Endothelial cell of umbilical vein (primary cell): ENCODE measurements at regions not wholly inside any gene's neighbourhood (a gene's known extent, or its start where the extent isn't known, plus 50 kb on each side); places are given as distances from the start of the nearest gene placed in this dataset.
"Not testable (repeated sequence)": the region's sequence is repeated elsewhere in the genome, so short reads cannot be mapped to it uniquely, and the experiment has no call there.

Experiments
- EZH2 ChIP-seq: IDR thresholded peaks from 2 replicates; pipeline ENCODE4 v1.6.1; 2012; ENCODE audit warnings: borderline replicate concordance, low read depth, mild to moderate bottlenecking, moderate library complexity, low read length, inconsistent platforms; ENCODE audit not compliant: severe bottlenecking
- FOS ChIP-seq: IDR thresholded peaks from 2 replicates; pipeline ENCODE4 v1.6.1; 2011; ENCODE audit warnings: mild to moderate bottlenecking, low read length, moderate library complexity, borderline replicate concordance; ENCODE audit not compliant: insufficient read depth
- POLR2A ChIP-seq: IDR thresholded peaks from 2 replicates; pipeline ENCODE4 v1.6.1; 2012; ENCODE audit warnings: low read depth, mild to moderate bottlenecking, control low read depth, low read length
- POLR2AphosphoS5 ChIP-seq: IDR thresholded peaks from 2 replicates; pipeline ENCODE4 v1.6.1; 2012; ENCODE audit warnings: low read depth, mild to moderate bottlenecking, control low read depth, low read length, moderate library complexity; ENCODE audit not compliant: insufficient read depth
- TF ChIP-seq, protein P1 (sequence below), 2 donors: IDR thresholded peaks; 1 replicate in 1 of 2; 2 replicates in 1 of 2; pipeline ENCODE4 v1.5.1; 2011; ENCODE audit warnings: low read length in 2 of 2, mild to moderate bottlenecking in 2 of 2, moderate library complexity in 2 of 2, control low read depth in 1 of 2, inconsistent platforms in 1 of 2, low read depth in 1 of 2; ENCODE audit not compliant: insufficient read depth in 1 of 2; ENCODE audit errors: extremely low read depth in 1 of 2

DNA sequence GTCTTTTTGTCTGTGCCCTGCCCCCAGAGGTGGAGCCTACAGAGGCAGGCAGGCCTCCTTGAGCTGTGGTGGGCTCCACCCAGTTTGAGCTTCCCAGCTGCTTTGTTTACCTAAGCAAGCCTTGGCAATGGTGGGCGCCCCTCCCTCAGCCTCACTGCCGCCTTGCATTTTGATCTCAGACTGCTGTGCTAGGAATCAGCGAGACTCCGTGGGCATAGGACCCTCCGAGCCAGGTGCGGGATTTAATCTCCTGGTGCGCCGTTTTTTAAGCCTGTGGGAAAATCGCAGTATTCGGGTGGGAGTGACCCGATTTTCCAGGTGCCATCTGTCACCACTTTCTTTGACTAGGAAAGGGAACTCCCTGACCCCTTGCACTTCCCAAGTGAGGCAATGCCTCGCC, 682.7 kb upstream of the ANO3 start:
- not testable (repeated sequence) for TF ChIP-seq POLR2A, EZH2, POLR2AphosphoS5, FOS
- TF ChIP-seq, protein P1, sequence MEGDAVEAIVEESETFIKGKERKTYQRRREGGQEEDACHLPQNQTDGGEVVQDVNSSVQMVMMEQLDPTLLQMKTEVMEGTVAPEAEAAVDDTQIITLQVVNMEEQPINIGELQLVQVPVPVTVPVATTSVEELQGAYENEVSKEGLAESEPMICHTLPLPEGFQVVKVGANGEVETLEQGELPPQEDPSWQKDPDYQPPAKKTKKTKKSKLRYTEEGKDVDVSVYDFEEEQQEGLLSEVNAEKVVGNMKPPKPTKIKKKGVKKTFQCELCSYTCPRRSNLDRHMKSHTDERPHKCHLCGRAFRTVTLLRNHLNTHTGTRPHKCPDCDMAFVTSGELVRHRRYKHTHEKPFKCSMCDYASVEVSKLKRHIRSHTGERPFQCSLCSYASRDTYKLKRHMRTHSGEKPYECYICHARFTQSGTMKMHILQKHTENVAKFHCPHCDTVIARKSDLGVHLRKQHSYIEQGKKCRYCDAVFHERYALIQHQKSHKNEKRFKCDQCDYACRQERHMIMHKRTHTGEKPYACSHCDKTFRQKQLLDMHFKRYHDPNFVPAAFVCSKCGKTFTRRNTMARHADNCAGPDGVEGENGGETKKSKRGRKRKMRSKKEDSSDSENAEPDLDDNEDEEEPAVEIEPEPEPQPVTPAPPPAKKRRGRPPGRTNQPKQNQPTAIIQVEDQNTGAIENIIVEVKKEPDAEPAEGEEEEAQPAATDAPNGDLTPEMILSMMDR (IDR thresholded peaks at IDR 0.05; ENCODE audit: extremely low read depth in 1 of 2, insufficient read depth in 1 of 2, low read depth in 1 of 2, low read length in 2 of 2) = not testable (repeated sequence)
